ENCODE measurements at regions not wholly inside any gene's neighbourhood (a gene's known extent, or its start where the extent isn't known, plus 50 kb on each side); places are given as distances from the start of the nearest gene placed in this dataset.

GRCh38 chr17:51537996-51538550 is 277.7 kb downstream of the UTP18 start:
- FAIRE-seq = no peak
- TF ChIP-seq CTCF (IDR thresholded peaks at IDR 0.05; ENCODE audit: insufficient read depth, missing control alignments) = no peak

GRCh38 chr17:51540151-51540550 is 279.8 kb downstream of the UTP18 start:
- FAIRE-seq (no peak), DNase-seq (ENCODE audit: insufficient read length, low spot score) (no peak)

More at GRCh38 chr17:51537996-51538550, 277.7 kb downstream of the UTP18 start:
- peak; percentile 20 for DNase-seq (ENCODE audit: insufficient read length, low spot score)

GRCh38 chr17:51541215-51541614 is 280.9 kb downstream of the UTP18 start:
- no peak for FAIRE-seq
- no peak for TF ChIP-seq CTCF (IDR thresholded peaks at IDR 0.05; ENCODE audit: insufficient read depth, missing control alignments)
- no peak for DNase-seq (ENCODE audit: insufficient read length, low spot score)

More at GRCh38 chr17:51540151-51540550, 279.8 kb downstream of the UTP18 start:
- no peak for TF ChIP-seq CTCF (IDR thresholded peaks at IDR 0.05; ENCODE audit: insufficient read depth, missing control alignments)

- DNase-seq (ENCODE audit: insufficient read length, low spot score) (no peak), FAIRE-seq (no peak)
- TF ChIP-seq CTCF (IDR thresholded peaks at IDR 0.05; ENCODE audit: insufficient read depth, missing control alignments) = no peak
Measured at GRCh38 chr17:51546114-51546513, 285.8 kb downstream of the UTP18 start.

- DNase-seq (ENCODE audit: insufficient read length, low spot score) (no peak), FAIRE-seq (no peak)
- no peak for TF ChIP-seq CTCF (IDR thresholded peaks at IDR 0.05; ENCODE audit: insufficient read depth, missing control alignments)
Measured at GRCh38 chr17:51548125-51548524, 287.8 kb downstream of the UTP18 start.

GRCh38 chr17:51555153-51555552 is 294.8 kb downstream of the UTP18 start:
- no peak for DNase-seq (ENCODE audit: insufficient read length, low spot score)
- no peak for FAIRE-seq
- TF ChIP-seq CTCF (IDR thresholded peaks at IDR 0.05; ENCODE audit: insufficient read depth, missing control alignments) = no peak

- DNase-seq (ENCODE audit: insufficient read length, low spot score) (no peak), FAIRE-seq (no peak)
- TF ChIP-seq CTCF (IDR thresholded peaks at IDR 0.05; ENCODE audit: insufficient read depth, missing control alignments) = no peak
Measured at GRCh38 chr17:51559778-51560177, 299.4 kb downstream of the UTP18 start.
